ENCODE measurements at regions not wholly inside any gene's neighbourhood (a gene's known extent, or its start where the extent isn't known, plus 50 kb on each side); places are given as distances from the start of the nearest gene placed in this dataset.

DNA sequence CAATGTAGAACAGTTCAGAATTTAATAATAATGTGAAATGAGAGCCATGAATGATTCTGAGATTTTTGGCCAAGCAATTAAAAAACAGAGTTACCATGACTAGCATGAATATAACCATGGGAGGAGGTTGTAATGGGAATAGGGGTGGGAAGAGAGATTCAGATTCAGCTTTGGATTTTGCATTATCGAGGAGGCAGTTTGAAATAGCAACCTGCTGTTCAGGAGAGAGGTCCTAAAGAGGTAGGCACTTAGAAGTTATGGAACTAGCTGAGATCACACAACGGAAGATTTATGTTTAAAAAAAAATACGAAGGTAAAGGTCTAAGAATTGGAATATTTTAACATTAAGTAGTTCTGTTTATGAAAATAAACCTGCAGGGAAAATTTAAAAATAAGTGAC is 124.4 kb upstream of the TECRL start:
- Histone ChIP-seq H3K4ac (ENCODE audit: low read depth, low read length) (no peak overlapping the region), H2BK20ac (ENCODE audit: low read depth, low read length) (no peak overlapping the region), H2AK9ac (replicated peaks; ENCODE audit: low read depth, low read length, poor library complexity) (no peak overlapping the region), H3K4me2 (ENCODE audit: low read depth, low read length) (no peak overlapping the region), H2BK120ac (ENCODE audit: low read depth, low read length) (no peak overlapping the region), H4K20me1 (ENCODE audit: insufficient read depth, low read length) (no peaks in the 10 kb centered on the region), H3K9ac (ENCODE audit: low read depth, low read length) (no peak overlapping the region), H3K79me1 (ENCODE audit: low read depth in 1 of 2, low read length in 2 of 2) (no peaks in the 10 kb centered on the region), H2BK15ac (ENCODE audit: low read depth, low read length) (no peak overlapping the region), H3K14ac (replicated peaks; ENCODE audit: low read depth, low read length) (no peak overlapping the region), H3K4me1 (ENCODE audit: control insufficient read depth, insufficient read depth, low read length) (no peaks in the 10 kb centered on the region), H2AK5ac (ENCODE audit: low read depth, low read length) (no peak overlapping the region), H2AFZ (replicated peaks; ENCODE audit: low read length, poor library complexity) (no peak overlapping the region), H3K27me3 (ENCODE audit: control insufficient read depth, insufficient read depth, low read length) (no peaks in the 10 kb centered on the region), H3K9me1 (ENCODE audit: insufficient read depth, low read length) (no peaks in the 10 kb centered on the region), H3K4me3 (ENCODE audit: insufficient read depth, low read depth, low read length) (no peak overlapping the region), H2BK5ac (ENCODE audit: low read depth, low read length, poor library complexity, severe bottlenecking) (no peak overlapping the region), H4K91ac (ENCODE audit: insufficient read depth, low read depth, low read length) (no peak overlapping the region), H3K36me3 (ENCODE audit: control insufficient read depth, insufficient read depth, low read length) (no peaks in the 10 kb centered on the region), H3K9me3 (ENCODE audit: control insufficient read depth, insufficient read depth, low read length) (no peaks in the 10 kb centered on the region), H3K23ac (ENCODE audit: low read depth, low read length) (no peak overlapping the region), H3K18ac (ENCODE audit: low read depth, low read length) (no peak overlapping the region), H3K56ac (ENCODE audit: extremely low read depth, insufficient read depth, low read length) (no peak overlapping the region), H3K27ac (ENCODE audit: insufficient read depth, low read length) (no peak overlapping the region), H4K5ac (ENCODE audit: low read depth, low read length) (no peak overlapping the region), H4K8ac (ENCODE audit: low read depth in 2 of 2, low read length in 2 of 2) (no peak overlapping the region)
- in situ Hi-C loops (cut with MboI; ENCODE audit: low sequenced_read_pairs) (no loop called here), dilution Hi-C loops (cut with HindIII; ENCODE audit: low sequenced_read_pairs, unreplicated experiment) (no loop called here), intact Hi-C loops (cut with micrococcal nuclease) (no loop called here)
- ATAC-seq (ENCODE audit: low read depth) (no peak), DNase-seq (no peak)
- TF ChIP-seq RAD21 (IDR thresholded peaks at IDR 0.05; ENCODE audit: low read length) (no peak), NFE2L2 (IDR thresholded peaks at IDR 0.05; ENCODE audit: low read depth, low read length) (no peak), ELK1 (IDR thresholded peaks at IDR 0.05; ENCODE audit: borderline replicate concordance, low read depth, low read length) (no peak), CEBPB (IDR thresholded peaks at IDR 0.05; ENCODE audit: low read depth, low read length) (no peak), BHLHE40 (IDR thresholded peaks at IDR 0.05; ENCODE audit: low read depth, low read length) (no peak), RFX5 (IDR thresholded peaks at IDR 0.05; ENCODE audit: low read depth, low read length) (no peak), FOS (IDR thresholded peaks at IDR 0.05; ENCODE audit: low read depth, low read length) (no peak), MAFK (IDR thresholded peaks at IDR 0.05; ENCODE audit: low read depth, low read length) (no peak), CHD1 (IDR thresholded peaks at IDR 0.05; ENCODE audit: low read depth, low read length) (no peak), SMC3 (IDR thresholded peaks at IDR 0.05; ENCODE audit: low read depth, low read length) (no peak), MAZ (IDR thresholded peaks at IDR 0.05; ENCODE audit: borderline replicate concordance, low read depth, low read length) (no peak), MXI1 (IDR thresholded peaks at IDR 0.05; ENCODE audit: borderline replicate concordance, low read depth, low read length) (no peak), CTCF (conservative IDR thresholded peaks at IDR 0.05; ENCODE audit: low read depth, low read length) (no peak), RCOR1 (IDR thresholded peaks at IDR 0.05; ENCODE audit: insufficient replicate concordance, low read length) (no peak), POLR2A (IDR thresholded peaks at IDR 0.05; ENCODE audit: low read depth, low read length) (no peak)
- TF ChIP-seq, protein P1, sequence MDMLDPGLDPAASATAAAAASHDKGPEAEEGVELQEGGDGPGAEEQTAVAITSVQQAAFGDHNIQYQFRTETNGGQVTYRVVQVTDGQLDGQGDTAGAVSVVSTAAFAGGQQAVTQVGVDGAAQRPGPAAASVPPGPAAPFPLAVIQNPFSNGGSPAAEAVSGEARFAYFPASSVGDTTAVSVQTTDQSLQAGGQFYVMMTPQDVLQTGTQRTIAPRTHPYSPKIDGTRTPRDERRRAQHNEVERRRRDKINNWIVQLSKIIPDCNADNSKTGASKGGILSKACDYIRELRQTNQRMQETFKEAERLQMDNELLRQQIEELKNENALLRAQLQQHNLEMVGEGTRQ (IDR thresholded peaks at IDR 0.05; ENCODE audit: low read depth, low read length), result no peak
- ChIA-PET CTCF (no interaction called here), POLR2A (ENCODE audit: unreplicated experiment) (no interaction called here)
- WGBS, 2 experiments (ENCODE audit: extremely low coverage in 2 of 2, insufficient read length in 1 of 2), result 0% methylated on average over 1 of the region's 3 CpGs; no CpG with 5 or more reads in 1 of the 2 experiments
- no TSS peak for BruUV-seq (replicated peaks)

Data from IMR-90 (cell line).